Fibroblast of skin of left biceps (primary cell): ENCODE measurements at regions not wholly inside any gene's neighbourhood (a gene's known extent, or its start where the extent isn't known, plus 50 kb on each side); places are given as distances from the start of the nearest gene placed in this dataset.

Source experiments
- DNase-seq, 2 experiments: peaks; one replicate each; pipeline ENCODE4 v3.0.0-alpha.2; 2013; ENCODE audit warnings: low read depth in 2 of 2

DNA sequence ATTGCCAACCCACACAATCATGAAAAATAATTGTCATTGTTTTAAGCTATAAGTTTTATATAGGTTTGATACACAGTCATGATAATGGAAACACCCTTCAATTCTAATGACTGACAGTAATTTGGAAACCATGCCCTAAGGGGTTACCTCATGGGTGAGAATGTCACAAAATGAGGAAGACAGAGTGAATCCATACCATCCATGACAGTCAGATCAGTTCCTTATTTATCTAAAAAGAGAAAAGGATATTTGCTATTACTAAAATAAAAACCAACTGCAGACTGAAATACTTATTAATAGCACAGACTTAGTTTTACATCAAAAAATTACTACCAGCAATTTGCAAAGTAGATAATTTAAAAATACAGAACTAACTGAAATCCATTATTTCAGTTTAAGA is 437.8 kb downstream of the UTRN start:
- DNase-seq = no peak

DNA sequence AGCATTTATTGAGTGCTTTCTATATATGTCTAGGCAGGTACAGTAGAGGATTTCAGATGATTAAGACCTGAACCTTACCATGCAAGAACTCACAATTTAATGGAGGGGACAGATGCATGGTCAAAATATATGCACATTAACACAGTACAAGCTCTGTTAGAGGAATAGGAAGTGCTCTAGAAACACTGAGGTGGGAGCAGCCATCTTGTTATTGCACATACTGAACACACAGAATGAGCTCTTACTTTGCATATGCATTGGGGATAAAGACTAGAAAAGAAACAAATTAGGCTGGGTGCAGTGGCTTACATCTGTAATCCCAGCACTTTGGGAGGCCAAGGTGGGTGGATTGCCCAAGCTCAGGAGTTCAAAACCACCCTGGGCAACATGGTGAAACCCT is 438.3 kb downstream of the UTRN start:
- no peak for DNase-seq

DNA sequence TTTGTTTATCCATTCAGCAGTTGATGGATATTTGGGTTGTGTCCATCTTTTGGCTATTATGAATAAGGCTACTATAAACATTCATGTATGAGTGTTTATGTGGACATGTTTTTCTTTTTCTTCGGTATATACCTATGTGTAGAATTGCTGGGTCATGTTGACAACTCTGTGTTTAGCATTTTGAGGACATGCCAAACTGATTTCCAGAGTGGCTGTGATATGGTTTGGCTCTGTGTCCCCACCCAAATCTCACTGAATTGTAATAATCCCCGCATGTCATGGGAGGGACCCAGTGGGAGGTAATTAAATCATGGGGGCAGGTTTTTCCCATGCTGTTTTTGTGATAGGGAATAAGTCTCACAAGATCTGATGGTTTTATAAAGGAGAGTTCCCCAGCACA is 439.7 kb downstream of the UTRN start:
- DNase-seq = no peak

DNA sequence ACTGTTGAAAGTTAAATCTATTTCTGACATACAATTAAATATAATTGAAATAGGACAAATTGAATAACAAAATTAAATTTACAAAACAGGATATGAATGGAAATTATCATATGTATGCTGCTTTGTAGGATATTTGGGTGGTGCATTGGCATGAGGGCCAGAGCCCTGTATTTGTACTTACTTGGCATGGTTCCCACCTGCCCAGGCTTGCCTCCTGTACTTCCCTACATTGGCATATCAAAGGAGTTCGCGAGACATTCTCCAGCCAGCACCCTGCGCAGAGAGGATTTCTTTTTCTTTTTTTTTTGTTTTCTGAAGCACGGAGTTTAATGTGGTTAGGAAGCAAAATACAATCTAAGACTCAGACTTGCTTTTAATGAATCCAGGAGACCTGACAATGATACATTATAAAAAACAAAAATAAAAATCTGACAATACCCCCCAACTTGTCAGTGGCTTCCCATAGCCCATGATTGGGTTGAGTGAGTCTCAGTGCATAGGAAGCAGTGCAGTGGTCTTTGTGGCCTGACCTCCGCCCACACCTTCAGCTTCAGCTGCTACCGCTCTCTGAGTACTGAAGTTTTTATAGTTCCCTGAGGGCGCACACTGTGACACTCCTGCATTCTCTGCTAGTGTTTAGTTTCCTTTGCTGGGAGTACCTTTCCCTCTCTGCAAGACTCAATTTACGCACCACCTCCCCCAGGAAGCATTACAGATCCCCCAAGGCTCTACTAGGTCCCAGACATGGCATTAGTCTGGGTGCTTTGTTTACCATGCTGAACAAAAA is 440.8 kb downstream of the UTRN start:
- no peak for DNase-seq

DNA sequence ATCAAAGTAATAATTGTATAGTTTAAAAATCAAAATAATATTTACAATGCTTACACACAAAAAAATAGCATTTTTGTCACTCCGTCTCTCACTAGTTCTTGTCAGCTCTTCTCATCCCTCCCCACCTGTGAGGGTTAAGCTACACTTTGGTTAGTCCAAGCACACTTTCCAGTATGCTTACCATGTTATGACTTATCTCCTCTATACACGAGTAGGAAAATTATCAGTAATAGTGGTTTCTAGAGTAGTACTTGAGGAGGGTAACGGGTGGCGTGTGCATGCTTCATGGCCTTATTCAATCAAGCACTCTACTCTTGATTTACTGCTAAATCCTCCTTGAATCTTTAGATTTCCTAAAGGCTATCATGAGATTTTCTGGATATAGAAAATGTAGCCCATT is 443.7 kb downstream of the UTRN start:
- no peak for DNase-seq

DNA sequence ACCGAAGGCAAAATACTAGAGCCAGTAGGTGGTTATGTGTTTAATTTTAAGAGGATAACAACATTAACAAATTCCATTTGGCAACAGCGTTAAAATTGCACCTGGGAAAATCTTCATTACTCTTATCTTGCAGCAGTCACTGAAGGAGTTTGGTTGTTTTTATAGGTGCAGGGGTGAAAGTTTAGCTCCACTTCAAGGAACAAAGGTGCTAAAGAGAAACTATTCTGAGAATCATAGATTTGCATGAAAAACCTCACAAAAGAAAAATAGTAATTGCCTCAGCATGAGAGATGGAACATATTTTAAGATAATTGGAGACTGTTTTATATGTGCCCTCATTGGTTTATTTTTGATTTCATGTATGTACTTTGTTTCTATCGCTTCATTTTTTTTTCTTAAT is 444.4 kb downstream of the UTRN start:
- no peak for DNase-seq

DNA sequence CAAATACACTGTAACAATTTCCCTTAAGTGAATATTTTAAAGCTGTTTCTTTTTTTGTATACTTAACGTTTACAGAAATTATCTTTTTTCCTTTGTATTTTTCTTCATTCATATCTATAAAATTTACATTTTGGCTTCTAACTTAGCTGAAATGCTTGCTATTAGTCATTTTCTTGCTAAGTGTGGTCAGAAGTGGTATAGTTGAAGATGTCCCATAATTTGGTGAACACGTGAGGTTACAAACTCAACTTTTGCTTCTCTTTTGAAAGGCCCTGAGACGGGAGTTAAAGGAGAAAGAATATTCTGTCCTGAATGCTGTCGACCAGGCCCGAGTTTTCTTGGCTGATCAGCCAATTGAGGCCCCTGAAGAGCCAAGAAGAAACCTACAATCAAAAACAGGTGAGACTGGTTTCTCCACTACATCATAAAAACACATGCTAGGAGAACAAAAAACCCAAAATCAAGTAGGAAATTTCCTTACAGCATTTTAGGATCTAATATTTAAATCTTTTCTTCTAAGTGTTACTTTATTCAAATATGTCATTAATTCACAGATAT is 445.0 kb downstream of the UTRN start:
- DNase-seq = no peak

DNA sequence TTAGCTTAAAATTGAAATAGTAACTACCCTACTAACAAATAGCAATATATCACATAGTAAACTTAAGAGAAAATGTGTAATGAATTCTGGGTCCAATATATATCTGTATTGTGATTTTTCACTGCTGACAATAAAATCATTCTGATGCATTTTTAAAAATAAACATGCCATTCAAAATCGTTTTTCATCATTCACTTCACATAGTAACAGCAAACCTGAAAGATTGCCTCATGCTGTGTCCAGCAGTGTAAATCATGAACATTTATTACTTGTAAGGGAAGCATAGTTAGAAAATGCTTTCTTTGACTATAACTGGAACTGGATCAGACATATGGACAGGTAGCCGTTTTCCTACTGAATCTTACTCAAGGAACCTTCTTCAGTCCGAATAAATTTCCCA is 446.1 kb downstream of the UTRN start:
- DNase-seq = no peak

DNA sequence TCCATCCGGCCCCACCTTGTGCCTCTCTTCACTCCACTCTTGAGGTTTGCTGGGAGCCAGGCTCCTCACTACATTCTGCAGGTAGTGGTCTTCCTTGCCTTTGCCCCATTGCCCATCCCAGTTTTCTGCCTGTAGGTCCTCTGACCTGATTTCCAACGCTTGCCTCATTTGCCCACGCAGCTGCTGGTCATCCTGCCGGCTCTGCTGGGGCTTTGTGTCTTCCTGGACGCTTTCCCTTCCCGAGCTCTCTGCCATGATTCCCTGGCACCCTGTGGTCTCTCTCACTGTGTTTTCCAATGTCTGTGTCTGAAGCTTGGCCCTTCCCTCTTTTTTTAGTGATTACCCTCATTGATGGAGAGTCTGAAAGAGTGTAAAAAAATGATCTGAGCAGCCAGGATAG is 451.6 kb downstream of the UTRN start:
- no peak for DNase-seq

DNA sequence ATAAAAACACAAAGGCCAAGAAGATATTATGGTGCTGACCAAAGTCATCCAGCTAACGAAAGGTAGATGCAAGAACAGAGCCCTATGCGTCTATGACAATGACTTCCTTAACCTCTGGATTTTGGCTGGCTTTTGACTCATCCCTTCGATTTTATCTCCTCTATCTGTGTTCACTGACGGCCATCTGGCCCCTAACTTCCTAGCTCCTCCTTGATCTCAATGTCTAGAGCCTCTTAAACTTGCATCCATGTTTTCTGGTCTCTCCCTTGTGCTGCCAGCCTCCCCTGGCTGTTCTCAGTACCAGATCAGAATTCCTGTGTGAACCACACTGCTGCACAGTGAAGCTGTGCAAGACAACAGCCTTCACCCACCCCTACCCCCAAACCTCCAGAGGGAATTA is 452.9 kb downstream of the UTRN start:
- DNase-seq = no peak

DNA sequence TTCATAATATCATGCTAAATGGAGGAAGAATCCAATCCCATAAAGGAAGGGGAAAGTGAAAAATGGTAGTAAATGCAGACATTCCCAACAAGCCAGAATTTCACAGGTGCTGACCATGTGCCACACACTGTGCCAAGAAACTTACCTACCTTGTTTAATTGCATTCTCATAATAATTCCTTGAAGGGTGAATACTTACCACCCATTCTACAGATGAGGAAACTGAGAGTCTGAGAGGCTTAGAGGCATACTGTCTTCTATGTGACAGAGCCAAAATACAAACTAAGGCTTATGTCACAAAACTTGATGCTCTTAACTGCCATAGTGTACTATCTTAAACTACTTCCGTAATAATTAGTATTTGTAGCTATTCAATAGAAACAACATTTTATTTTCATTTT is 454.7 kb downstream of the UTRN start:
- no peak for DNase-seq

DNA sequence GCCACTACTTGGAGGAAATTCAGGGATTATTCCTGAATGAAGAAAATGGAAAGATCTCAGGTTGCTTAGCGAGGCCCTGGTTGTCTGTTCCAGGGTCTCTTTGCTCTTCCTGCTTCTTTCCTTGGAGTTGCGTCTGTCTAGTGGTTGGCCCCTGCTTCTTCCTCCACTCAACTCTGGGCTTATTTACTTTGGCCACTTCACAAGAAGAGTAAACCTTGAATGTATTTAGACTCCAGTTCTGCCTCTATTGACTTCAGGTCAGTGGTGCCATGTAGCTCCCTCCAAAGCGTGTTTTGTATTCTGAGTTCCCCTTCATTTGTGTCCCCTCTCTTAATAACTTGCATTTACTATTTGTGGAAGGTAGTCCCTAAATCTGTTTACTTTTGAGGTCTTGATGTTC is 456.5 kb downstream of the UTRN start:
- no peak for DNase-seq

DNA sequence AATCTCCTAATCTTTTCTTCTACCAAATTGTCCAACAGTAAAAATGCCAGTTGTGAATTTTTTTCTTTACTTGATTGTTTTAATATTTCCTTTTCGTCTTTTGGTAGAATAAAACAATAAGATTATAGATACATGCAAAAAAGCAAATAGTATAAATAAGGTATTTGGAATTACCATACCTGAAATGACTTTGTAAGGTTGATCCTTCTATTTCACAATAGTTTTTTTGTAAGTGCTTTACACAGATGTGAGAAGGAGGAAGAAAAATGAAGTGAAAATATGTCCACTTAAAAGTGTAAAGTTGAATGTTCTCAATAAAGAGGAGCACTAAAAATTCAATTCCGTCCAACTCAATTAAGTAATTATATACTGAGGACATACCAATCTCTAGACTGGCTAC is 457.6 kb downstream of the UTRN start:
- DNase-seq = no peak

DNA sequence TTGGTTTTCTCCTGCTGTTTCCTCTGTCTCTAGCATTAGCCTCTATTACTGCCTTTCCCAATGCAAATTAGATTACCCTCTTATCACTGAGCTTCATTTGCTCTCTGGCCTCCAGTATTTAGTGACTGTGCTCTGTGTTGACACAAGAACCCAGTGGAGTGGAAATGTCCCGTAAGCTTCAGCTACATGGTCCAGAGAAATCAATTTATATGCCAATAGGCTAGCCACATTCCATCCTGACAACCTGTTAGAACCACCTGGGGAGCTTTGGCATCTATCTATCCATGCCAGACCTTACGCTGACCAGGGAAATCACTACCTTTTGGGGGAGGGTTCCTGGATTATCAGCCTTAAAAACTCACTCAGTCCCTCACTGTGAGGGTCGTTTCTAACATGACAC is 459.6 kb downstream of the UTRN start:
- DNase-seq = no peak

DNA sequence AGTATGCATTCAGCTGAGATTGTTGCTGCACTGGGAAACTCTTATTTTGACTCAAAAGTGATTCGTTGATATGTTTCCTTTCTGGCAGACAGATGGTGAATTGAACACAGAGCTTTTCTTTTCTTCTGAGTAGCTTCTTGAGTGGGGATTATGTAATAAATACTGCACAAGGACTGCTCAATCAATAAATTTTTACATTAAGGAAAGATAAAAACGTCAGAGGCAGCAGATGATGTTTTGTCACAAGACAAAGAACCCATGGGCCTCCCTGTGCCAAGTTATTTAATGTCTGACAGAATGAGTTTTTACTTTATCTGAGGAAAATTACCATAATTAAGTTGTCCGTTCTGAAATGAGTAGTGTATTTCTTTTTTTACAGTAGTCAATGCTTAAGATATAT is 460.3 kb downstream of the UTRN start:
- DNase-seq = no peak

DNA sequence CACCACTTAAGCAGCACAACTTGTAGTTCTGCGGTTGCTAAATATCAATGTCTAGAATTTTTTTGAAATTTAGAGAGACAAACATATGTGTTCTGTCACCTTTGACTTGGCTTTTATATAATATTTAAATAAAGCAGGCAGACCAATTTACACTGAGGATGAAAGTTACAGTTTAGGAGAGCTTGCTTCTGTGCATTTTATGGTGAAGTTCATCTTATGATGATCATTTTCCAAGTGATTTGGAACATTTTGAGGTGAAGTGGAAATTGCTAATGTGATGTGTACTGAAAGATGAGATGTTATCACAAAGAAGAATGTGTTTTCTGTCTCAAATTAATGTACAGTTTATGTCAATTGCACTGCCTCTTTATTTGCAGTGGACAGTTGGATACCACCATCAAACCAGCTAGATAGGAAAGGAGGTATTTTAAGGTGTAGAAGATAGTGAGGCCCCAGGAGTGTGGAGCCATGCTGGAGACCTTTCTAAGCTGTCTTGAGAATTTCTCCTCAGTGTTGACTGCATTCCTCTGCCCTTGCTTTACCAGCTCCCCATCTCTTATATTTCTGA is 461.9 kb downstream of the UTRN start:
- no peak for DNase-seq

DNA sequence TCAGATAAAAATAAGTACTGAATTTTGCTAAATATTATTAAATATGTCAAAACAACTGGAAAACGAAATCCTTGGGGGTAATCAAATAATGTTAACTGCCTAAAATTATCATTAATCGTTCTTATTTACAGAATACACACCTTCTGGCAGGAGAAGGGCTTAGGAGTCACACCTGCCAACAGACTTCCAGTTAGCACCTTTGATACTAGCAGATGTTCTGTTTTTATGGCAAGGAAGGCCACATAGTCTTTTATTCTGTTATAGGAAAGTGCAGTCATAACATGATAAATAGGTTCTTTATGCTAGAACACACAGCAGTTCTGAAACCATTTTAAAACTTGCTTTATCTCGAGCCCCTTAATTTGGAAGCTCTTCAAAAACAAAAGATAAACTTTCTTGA is 464.1 kb downstream of the UTRN start:
- no peak for DNase-seq

DNA sequence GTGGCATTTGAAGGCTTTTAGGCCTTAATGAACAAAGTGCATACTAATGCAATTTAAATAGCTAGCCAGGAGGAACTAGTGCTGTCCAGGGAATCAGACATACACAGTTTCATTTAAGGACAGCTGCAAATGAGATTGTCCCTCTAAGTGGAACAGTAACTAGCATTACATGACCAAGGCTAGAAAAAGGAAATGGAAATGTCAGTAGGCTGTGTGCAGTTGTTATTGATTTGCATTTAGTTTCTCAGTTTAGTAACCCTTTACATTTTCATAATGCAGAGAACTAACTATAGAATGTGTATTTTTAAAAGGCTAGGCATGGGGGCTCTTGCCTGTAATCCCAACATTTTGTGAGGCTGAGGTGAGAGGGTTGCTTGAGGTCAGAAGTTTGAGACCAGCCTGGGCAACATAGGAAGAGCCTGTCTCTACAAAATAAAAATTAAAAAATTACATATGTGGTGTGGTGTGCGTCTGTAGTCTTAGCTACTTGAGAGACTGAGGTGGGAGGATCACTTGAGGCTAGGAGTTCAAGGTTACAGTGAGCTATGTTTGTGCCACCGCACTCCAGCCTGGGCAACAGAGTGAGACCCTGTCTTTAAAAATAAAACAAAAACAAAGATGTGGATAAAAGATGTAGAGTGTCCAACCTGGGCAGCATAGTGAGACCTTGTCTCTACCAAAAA is 468.0 kb downstream of the UTRN start:
- DNase-seq = no peak

DNA sequence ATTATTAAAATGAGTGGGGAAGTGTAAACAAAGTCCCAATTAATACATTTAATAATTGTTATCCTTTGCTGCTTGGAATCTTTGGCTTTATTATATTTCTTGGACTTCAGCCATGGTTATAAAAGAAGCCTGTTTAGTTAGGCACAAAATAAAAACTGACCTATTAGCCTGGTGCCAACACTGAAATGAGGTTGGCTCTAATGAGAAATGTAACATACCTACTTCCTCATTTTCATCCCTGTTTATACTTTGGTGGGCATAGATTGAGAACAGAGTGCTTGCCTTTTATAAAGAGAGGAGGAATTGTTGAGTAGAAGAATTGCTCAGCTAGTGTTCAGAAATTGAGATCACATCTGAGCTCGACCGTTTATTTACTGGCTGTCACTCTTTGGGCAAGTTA is 471.3 kb downstream of the UTRN start:
- no peak for DNase-seq

DNA sequence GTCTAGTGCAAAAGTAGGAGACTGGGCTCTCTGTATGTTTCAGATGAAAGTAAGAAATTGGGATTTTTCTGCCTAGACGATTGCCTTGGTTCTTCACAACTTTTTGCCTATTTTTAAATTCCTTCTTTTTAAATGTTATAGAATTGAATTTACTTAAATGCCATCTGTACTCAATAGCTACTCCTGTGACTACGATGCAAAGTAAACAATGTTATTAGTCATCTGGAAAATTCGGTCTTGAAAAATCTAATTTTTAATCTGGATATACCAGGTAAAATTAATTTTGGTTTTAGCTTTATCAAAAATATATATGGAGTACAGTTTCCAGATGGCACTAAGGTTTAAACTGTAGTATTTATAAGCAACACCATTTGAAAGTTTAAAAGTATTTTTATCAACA is 472.2 kb downstream of the UTRN start:
- DNase-seq = no peak

DNA sequence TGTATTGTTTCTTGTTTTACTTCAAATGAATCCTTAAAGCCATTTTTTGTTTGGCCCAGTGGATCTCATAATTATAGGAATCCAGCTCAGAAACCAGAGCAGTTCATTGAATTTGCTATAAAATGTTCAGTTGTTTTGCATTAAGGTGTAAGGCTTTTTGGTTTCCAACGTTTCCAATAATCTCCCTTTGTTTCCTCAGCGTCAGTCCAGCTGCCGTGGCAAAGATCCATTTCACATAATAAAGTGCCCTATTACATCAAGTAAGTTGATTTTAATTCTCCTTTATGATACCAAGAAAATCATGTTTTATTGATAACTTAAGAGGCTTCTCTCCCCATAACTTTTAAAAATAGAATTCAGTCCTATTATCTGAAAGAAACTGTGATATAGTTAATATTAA is 472.6 kb downstream of the UTRN start:
- no peak for DNase-seq

DNA sequence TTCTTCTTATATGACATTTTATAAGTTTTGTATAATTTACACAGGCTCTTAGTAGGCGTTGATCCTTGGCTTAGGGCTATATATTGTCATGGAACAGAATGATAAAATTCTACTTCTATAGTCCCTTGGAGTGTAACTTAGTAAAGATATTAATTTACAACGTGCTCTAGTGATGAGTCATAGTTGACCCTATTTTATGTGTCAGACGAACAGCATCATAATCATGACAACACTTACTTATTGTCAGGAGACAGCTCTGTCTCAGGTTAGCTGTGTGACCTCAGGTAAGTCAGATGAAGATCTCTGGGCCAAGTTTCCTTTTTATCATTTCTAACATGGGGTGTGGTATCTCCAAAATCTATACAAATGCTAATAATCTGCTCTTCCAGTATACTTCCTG is 473.5 kb downstream of the UTRN start:
- no peak for DNase-seq

DNA sequence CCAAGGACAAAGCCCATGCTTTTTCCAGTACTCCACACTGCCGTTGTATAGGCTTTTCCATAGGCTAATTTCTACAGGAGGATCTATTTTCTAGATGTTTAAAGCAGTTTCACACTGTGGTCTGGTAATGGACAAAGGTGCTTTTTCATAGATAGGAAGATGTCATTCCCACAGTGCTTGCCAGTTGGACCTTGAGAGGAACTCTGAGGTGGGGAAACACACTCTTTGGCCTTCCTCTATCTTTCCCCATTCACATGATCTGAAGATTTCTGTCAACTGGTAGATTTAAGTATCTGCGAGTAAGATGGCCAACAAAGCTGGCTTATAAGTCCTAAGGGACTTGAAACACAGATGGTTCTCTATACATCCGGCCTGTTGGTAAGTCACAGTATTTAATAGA is 477.3 kb downstream of the UTRN start:
- no peak for DNase-seq
